Effector memory CD4-positive, alpha-beta T cell (primary cell): ENCODE measurements at regions not wholly inside any gene's neighbourhood (a gene's known extent, or its start where the extent isn't known, plus 50 kb on each side); places are given as distances from the start of the nearest gene placed in this dataset.

Experiments used
- DNase-seq, 3 donors: peaks; one replicate each; pipeline ENCODE4 v3.0.0-alpha.2; 2020
- H3K27ac ChIP-seq: 2 replicates; pipeline ENCODE4 v1.7.0; 2013; ENCODE audit warnings: mild to moderate bottlenecking, low read length, moderate library complexity; ENCODE audit not compliant: insufficient read depth, poor library complexity, severe bottlenecking
- H3K27me3 ChIP-seq: replicated peaks from 2 replicates; pipeline ENCODE4 v1.7.0; 2013; ENCODE audit warnings: mild to moderate bottlenecking, low read length; ENCODE audit not compliant: insufficient read depth, control insufficient read depth, poor library complexity, severe bottlenecking
- H3K36me3 ChIP-seq: 2 replicates; pipeline ENCODE4 v1.7.0; 2013; ENCODE audit warnings: mild to moderate bottlenecking, low read length, moderate library complexity; ENCODE audit not compliant: control insufficient read depth, insufficient read depth
- H3K4me1 ChIP-seq: 2 replicates; pipeline ENCODE4 v1.7.0; 2013; ENCODE audit warnings: low read length, mild to moderate bottlenecking; ENCODE audit not compliant: control insufficient read depth, insufficient read depth, poor library complexity, severe bottlenecking
- H3K4me3 ChIP-seq: 2 replicates; pipeline ENCODE4 v1.7.0; 2013; ENCODE audit warnings: low read length, low read depth, mild to moderate bottlenecking; ENCODE audit not compliant: insufficient read depth, poor library complexity, severe bottlenecking
- H3K9me3 ChIP-seq: 2 replicates; pipeline ENCODE4 v1.7.0; 2013; ENCODE audit warnings: mild to moderate bottlenecking, low read length, moderate library complexity; ENCODE audit not compliant: control insufficient read depth

GRCh38 chr11:15758857-15759465, 597.4 kb downstream of the SOX6 start:
- DNase-seq: no peak
- Histone ChIP-seq H3K9me3 (no peaks in the 10 kb centered on the region), H3K27ac (no peak overlapping the region), H3K4me1 (no peaks in the 10 kb centered on the region), H3K4me3 (no peak overlapping the region), H3K36me3 (no peaks in the 10 kb centered on the region), H3K27me3 (no peaks in the 10 kb centered on the region)

DNA sequence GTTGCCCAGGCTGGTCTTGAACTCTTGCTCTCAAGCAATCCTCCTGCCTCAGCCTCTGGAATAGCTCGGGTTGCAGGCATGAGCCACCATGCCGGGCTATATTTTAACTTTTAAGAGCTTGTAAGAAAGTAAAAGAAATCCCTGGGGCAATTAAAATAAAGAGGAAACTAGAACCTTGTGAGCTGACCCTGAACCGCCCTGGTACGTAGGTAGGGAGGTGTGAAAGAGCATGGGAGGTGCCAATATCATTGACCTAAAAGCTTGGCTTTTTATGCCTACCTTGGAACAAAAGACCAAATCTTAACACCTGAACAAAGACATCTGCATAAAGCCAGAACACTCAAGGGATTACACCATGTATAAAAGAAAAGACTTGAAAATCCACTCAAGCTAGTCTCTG, 595.1 kb downstream of the SOX6 start:
- Histone ChIP-seq H3K4me3 (no peak overlapping the region), H3K9me3 (no peaks in the 10 kb centered on the region), H3K4me1 (no peaks in the 10 kb centered on the region), H3K36me3 (no peaks in the 10 kb centered on the region), H3K27ac (no peak overlapping the region), H3K27me3 (no peaks in the 10 kb centered on the region)
- DNase-seq: no peak

DNA sequence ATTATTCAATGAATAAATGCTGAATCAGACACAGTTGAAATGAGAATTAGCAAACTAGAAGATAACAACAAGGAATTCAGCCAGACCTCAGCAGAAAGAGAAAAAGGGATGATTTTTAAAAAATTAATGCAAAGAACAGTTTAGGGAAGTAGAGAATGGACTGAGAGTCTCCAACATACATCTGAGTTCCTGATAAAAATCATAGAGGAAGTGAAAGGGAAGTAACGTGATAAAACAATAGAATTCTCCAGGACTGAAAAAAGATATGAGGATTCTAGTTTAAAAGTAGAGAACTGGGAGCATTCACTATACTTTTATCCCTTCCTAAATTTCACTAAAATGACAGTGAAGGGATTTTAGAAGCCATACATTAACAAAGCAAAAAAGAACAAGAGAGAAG, 592.0 kb downstream of the SOX6 start:
- no peak for DNase-seq
- H3K9me3 ChIP-seq: no peaks in the 10 kb centered on the region

DNA sequence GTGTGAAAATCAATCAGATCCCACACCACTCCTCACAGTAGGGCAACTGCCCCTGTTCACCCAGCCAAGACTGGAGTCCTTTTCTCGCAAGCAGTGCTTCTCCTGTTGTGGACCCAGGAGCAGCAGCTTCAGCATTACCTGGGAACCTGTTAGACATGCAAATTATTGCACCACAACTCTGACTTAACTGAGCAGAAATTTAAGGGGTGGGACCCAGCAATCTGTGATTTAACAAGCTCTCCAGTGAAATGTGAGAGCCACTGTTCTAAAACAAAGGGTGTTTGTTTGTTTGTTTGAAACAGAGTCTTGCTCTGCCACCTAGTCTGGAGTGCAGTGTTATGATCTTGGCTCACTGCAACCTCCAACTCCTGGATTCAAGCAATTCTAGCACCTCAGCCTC, 591.4 kb downstream of the SOX6 start:
- no peak overlapping the region for H3K27ac ChIP-seq
- H3K9me3 ChIP-seq: no peaks in the 10 kb centered on the region
- no peaks in the 10 kb centered on the region for H3K36me3 ChIP-seq
- no peaks in the 10 kb centered on the region for H3K27me3 ChIP-seq
- DNase-seq: no peak
- H3K4me3 ChIP-seq: no peak overlapping the region
- no peaks in the 10 kb centered on the region for H3K4me1 ChIP-seq

More for the DNA sequence above, 592.0 kb downstream of the SOX6 start:
- Histone ChIP-seq H3K4me3 (no peak overlapping the region), H3K27me3 (no peaks in the 10 kb centered on the region), H3K4me1 (no peaks in the 10 kb centered on the region), H3K36me3 (no peaks in the 10 kb centered on the region), H3K27ac (no peak overlapping the region)

GRCh38 chr11:15765530-15765929, 590.8 kb downstream of the SOX6 start:
- Histone ChIP-seq H3K27ac (no peak overlapping the region), H3K4me3 (no peak overlapping the region), H3K4me1 (no peaks in the 10 kb centered on the region), H3K36me3 (no peaks in the 10 kb centered on the region), H3K9me3 (no peaks in the 10 kb centered on the region), H3K27me3 (no peaks in the 10 kb centered on the region)
- DNase-seq: no peak

DNA sequence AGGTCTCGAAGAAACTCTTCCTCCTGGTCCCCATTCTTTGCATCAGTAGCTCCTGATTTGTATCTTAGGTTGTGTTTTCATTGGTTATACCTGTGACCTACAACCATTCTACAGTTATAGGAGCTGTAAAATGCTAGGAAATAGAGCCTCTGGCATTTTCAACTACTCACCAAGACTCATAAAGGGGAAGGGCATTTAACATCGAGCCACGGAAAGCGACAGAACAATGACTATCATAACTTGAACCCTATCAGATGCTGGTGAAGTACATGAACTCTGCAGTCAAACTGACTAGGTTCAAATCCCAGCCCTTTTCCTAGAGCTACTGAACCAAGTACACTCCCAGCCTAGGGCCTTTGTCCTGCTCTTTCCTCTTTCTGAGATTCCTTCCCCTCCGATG, 588.0 kb downstream of the SOX6 start:
- DNase-seq: no peak
- Histone ChIP-seq H3K4me3 (no peak overlapping the region), H3K27me3 (no peaks in the 10 kb centered on the region), H3K36me3 (no peaks in the 10 kb centered on the region), H3K9me3 (no peaks in the 10 kb centered on the region), H3K4me1 (no peaks in the 10 kb centered on the region), H3K27ac (no peak overlapping the region)

- no peaks in the 10 kb centered on the region for H3K36me3 ChIP-seq
- H3K4me3 ChIP-seq: no peak overlapping the region
- DNase-seq: no peak
- no peaks in the 10 kb centered on the region for H3K27me3 ChIP-seq
- H3K9me3 ChIP-seq: no peaks in the 10 kb centered on the region
- H3K4me1 ChIP-seq: no peaks in the 10 kb centered on the region
- no peak overlapping the region for H3K27ac ChIP-seq
Observed at GRCh38 chr11:15769203-15769602, 587.1 kb downstream of the SOX6 start.

DNA sequence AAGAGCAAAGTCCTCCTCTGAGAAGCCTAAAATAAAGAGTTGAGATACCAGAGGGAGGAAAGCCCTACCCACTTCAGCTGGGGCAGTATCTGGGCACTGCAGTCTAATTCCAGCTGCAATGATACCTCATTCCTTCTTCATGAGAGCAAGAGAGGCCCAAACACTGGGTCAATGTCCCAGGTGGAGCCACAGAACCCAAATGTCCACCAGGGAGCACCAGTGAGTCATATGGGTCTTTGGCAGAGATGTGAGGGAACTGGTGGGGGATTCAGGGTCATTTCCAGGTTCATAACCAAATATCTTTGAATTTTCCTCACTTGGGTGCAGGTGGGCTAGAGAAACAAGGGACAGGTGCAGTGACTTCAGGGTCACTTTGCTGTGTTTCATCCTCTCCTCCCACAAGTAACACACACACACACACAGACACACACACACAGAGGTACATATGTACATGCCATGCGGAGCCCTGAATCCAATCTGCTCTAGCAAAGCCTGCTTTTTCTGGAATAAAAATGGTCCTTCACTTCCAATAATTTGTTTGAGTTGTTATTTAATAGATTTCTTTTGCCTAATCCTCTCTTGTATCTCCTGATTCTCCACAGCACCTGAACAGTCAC, 585.4 kb downstream of the SOX6 start:
- Histone ChIP-seq H3K36me3 (no peaks in the 10 kb centered on the region), H3K4me1 (no peaks in the 10 kb centered on the region), H3K4me3 (no peak overlapping the region), H3K9me3 (no peaks in the 10 kb centered on the region), H3K27me3 (no peaks in the 10 kb centered on the region), H3K27ac (no peak overlapping the region)
- DNase-seq: no peak

DNA sequence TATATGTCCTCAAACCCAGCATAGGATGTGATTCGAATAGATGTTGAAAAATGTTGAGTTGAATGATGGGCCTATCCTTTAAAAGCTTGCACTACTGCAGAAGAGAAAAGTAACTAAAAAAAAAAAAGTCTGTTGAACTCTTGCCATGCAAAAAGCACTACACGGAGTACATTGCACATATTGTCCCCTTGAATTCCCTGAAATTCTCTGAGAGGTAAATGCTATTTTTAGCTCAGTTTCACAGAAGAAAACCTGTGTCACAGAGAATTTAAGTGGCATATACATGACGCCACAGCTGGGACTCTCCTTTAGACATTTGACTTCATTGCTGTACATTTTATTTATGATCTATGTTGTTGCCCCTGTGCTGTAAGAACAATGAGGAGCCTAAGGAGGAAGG, 583.8 kb downstream of the SOX6 start:
- H3K4me1 ChIP-seq: no peaks in the 10 kb centered on the region
- no peaks in the 10 kb centered on the region for H3K9me3 ChIP-seq
- no peaks in the 10 kb centered on the region for H3K27me3 ChIP-seq

DNA sequence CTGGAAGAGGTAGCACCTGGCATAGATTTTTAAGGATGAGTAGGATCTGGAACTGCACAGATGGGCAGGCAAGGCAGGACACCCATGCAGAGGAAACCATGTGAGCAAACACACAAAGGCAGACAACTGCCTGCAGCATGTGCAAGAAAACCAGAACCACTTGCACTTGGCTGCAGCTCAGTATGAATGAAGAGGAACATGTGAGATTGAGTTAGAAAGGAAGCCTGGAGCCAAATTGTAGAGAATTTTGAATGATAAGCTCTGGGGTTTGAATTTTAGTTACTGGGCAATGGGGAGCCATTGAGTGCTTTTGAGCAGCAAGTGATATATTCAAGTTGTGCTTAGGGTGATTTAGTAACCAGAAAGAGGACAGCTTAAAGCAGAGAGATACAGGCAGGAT, 583.4 kb downstream of the SOX6 start:
- Histone ChIP-seq H3K9me3 (no peaks in the 10 kb centered on the region), H3K27ac (no peak overlapping the region), H3K4me1 (no peaks in the 10 kb centered on the region), H3K27me3 (no peaks in the 10 kb centered on the region), H3K4me3 (no peak overlapping the region), H3K36me3 (no peaks in the 10 kb centered on the region)
- DNase-seq: no peak

More for the DNA sequence above, 583.8 kb downstream of the SOX6 start:
- no peak for DNase-seq
- Histone ChIP-seq H3K4me3 (no peak overlapping the region), H3K36me3 (no peaks in the 10 kb centered on the region), H3K27ac (no peak overlapping the region)
